ENCODE measurements at regions not wholly inside any gene's neighbourhood (a gene's known extent, or its start where the extent isn't known, plus 50 kb on each side); places are given as distances from the start of the nearest gene placed in this dataset.

DNA sequence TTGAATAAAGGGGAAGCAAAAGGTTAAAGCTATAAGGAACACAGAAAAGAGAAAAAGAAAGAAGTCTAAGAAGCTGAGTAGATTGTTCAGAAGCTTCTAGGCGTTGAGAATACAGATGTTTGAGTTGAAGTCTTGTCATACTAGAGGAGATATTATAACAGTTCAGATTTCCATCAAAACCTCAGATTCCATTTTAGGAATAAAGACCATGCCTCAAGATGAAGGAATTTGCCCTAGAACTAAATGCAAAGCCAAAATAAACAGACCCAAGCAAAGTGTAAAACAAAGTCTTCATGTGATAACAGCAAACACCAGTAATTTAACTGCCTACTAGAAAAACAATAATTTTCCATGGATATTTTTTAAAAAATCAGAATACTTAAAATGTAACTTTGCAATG lies 476.5 kb upstream of the POT1 start:
- TF ChIP-seq, protein P1, sequence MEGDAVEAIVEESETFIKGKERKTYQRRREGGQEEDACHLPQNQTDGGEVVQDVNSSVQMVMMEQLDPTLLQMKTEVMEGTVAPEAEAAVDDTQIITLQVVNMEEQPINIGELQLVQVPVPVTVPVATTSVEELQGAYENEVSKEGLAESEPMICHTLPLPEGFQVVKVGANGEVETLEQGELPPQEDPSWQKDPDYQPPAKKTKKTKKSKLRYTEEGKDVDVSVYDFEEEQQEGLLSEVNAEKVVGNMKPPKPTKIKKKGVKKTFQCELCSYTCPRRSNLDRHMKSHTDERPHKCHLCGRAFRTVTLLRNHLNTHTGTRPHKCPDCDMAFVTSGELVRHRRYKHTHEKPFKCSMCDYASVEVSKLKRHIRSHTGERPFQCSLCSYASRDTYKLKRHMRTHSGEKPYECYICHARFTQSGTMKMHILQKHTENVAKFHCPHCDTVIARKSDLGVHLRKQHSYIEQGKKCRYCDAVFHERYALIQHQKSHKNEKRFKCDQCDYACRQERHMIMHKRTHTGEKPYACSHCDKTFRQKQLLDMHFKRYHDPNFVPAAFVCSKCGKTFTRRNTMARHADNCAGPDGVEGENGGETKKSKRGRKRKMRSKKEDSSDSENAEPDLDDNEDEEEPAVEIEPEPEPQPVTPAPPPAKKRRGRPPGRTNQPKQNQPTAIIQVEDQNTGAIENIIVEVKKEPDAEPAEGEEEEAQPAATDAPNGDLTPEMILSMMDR (IDR thresholded peaks at IDR 0.05; ENCODE audit: insufficient read depth, low read depth, low read length): no peak
- H3K4me3 ChIP-seq (ENCODE audit: low read depth, low read length): no peak overlapping the region
- no peak for DNase-seq (ENCODE audit: low read depth)

- DNase-seq (ENCODE audit: low read depth): no peak
- H3K4me3 ChIP-seq (ENCODE audit: low read depth, low read length): no peak overlapping the region
- TF ChIP-seq, protein P1 (IDR thresholded peaks at IDR 0.05; ENCODE audit: insufficient read depth, low read depth, low read length): no peak
Measured at GRCh38 chr7:125399408-125399807, 469.8 kb upstream of the POT1 start.

DNA sequence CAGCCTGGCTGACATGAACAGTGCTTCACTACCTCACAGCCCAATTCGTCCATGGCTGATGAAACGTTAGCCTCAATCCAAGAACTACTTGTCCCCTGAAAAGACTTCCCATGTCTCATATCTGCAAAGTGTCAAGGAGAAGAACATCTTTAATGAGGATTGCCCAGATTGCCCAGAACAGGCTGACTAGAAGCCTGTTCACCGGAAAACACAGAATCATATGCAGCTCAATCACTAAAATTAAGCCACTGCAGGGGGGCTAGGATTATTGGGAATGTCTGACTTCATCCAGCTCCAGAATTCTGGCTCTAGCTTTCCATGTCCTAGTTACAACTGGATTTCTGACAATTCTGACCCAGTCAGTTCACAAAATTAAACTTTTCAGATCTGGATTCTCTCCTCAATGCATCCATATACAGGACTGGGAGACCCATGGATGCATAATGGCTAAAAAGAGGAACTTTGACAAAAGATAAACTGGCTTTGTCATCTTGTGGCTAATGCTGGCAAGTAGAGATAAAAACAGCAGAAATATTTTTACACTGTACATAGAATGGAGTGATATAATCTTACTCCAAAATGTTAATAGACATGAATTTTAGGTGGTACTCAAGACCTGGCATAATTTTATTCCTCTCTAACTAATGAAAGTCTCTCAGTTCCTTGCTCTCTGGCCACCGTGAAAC lies 467.0 kb upstream of the POT1 start:
- no peak for DNase-seq (ENCODE audit: low read depth)
- TF ChIP-seq, protein P1 (IDR thresholded peaks at IDR 0.05; ENCODE audit: insufficient read depth, low read depth, low read length): no peak
- H3K4me3 ChIP-seq (ENCODE audit: low read depth, low read length): no peak overlapping the region

DNA sequence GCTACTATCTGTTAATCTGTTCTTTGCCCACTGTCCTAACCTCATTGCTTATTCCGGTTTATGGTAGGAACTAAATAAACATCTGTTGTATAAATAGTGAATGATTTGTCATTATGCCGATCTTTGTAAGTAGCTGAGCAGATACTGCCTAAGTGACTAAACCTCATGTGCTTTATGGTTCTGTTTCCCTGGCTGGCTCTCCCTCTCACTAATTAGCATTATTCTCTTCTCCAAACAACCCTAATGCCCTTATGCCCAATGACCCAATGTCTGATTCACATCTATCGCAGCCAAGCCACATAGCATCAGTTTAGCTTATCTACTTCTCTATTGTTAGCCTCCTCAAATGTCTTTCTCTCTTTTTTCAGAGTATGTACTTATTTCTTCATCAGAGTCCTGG lies 462.3 kb upstream of the POT1 start:
- DNase-seq (ENCODE audit: low read depth): no peak
- TF ChIP-seq, protein P1 (IDR thresholded peaks at IDR 0.05; ENCODE audit: insufficient read depth, low read depth, low read length): no peak
- no peak overlapping the region for H3K4me3 ChIP-seq (ENCODE audit: low read depth, low read length)

DNA sequence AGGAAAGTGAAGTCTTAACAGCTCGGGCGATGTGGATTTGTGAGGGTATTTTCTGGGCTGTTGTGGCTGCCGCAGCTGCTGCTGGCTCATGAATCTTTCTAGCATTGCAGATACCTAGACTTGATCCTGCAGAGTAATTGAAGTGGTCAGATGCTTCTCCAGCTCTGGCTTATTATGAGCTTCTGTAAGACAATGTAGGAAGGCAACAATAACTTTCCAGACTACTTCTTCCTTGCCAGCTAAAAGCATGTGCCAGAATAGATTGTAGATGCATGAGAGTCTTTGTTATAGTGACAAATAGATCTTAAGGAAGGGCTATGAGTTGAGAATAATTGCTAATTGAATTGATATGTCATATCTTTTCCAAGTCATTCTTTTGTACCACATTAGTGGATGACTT lies 461.4 kb upstream of the POT1 start:
- DNase-seq (ENCODE audit: low read depth): no peak
- TF ChIP-seq, protein P1 (IDR thresholded peaks at IDR 0.05; ENCODE audit: insufficient read depth, low read depth, low read length): no peak
- no peak overlapping the region for H3K4me3 ChIP-seq (ENCODE audit: low read depth, low read length)

- TF ChIP-seq, protein P1 (IDR thresholded peaks at IDR 0.05; ENCODE audit: insufficient read depth, low read depth, low read length): no peak
Measured at GRCh38 chr7:125386211-125386610, 456.6 kb upstream of the POT1 start.

GRCh38 chr7:125383324-125383723 lies 453.7 kb upstream of the POT1 start:
- no peak overlapping the region for H3K4me3 ChIP-seq (ENCODE audit: low read depth, low read length)
- DNase-seq (ENCODE audit: low read depth): no peak
- TF ChIP-seq, protein P1 (IDR thresholded peaks at IDR 0.05; ENCODE audit: insufficient read depth, low read depth, low read length): no peak

More at GRCh38 chr7:125386211-125386610, 456.6 kb upstream of the POT1 start:
- no peak overlapping the region for H3K4me3 ChIP-seq (ENCODE audit: low read depth, low read length)
- DNase-seq (ENCODE audit: low read depth): no peak
